WTC11 (cell line): ENCODE measurements at regions not wholly inside any gene's neighbourhood (a gene's known extent, or its start where the extent isn't known, plus 50 kb on each side); places are given as distances from the start of the nearest gene placed in this dataset.

Experiments used
- ATAC-seq: fragments of 200-7000 bp; cut with Tn5 transposase; 2 replicates; pipeline ENCODE4 v1.10.0; 2021; ENCODE audit warnings: mild to moderate bottlenecking, moderate library complexity
- CTCF ChIA-PET: fragments of 300-600 bp; sonication (Branson Sonifier 250); formaldehyde crosslinking; loops from one replicate; lab custom pipeline; 2021; ENCODE audit warnings: antibody characterized with exemption; lab: Charles Lee
- POLR2A ChIA-PET: fragments of 350-600 bp; sonication (Branson Sonifier 250); formaldehyde crosslinking; loops from one replicate; lab custom pipeline; 2021; ENCODE audit warnings: antibody characterized with exemption; lab: Charles Lee
- DNase-seq: peaks from one replicate; pipeline ENCODE4 v3.0.0; 2021; ENCODE audit warnings: low spot score
- H3K27ac Mint-ChIP-seq: 2 replicates; pipeline ENCODE4 v1.8.0; 2021; ENCODE audit warnings: mixed read lengths
- H3K27me3 Mint-ChIP-seq: 2 replicates; pipeline ENCODE4 v1.8.0; 2021; ENCODE audit warnings: low read depth, mild to moderate bottlenecking, moderate library complexity, mixed read lengths
- H3K36me3 Mint-ChIP-seq: 2 replicates; pipeline ENCODE4 v1.8.0; 2021; ENCODE audit warnings: mixed read lengths
- H3K4me1 Mint-ChIP-seq: 2 replicates; pipeline ENCODE4 v1.8.0; 2022; ENCODE audit warnings: mixed read lengths
- H3K4me3 Mint-ChIP-seq: 2 replicates; pipeline ENCODE4 v1.8.0; 2021; ENCODE audit warnings: mild to moderate bottlenecking, moderate library complexity, mixed read lengths
- H3K9me3 Mint-ChIP-seq: 2 replicates; pipeline ENCODE4 v1.8.0; 2021; ENCODE audit warnings: mixed read lengths
- AFF4 ChIP-seq: sonication (generic); formaldehyde crosslinking; IDR thresholded peaks from 2 replicates; pipeline ENCODE4 v1.8.1; 2023; ENCODE audit warnings: mild to moderate bottlenecking, missing genetic modification reagents, borderline replicate concordance
- CDX4 ChIP-seq: fragments of 250-450 bp; sonication (Bioruptor Pico); IDR thresholded peaks from 2 replicates; pipeline ENCODE4 v1.9.0; 2021; ENCODE audit warnings: moderate library complexity, mild to moderate bottlenecking, inconsistent platforms, borderline replicate concordance
- EMX1 ChIP-seq: fragments of 250-450 bp; sonication (Bioruptor Pico); IDR thresholded peaks from 2 replicates; pipeline ENCODE4 v1.8.0; 2021; ENCODE audit warnings: mild to moderate bottlenecking
- ESRRA ChIP-seq: sonication (generic); formaldehyde crosslinking; IDR thresholded peaks from 2 replicates; pipeline ENCODE4 v1.8.1; 2022; ENCODE audit warnings: mild to moderate bottlenecking, missing genetic modification reagents, borderline replicate concordance
- ETV6 ChIP-seq: sonication (generic); formaldehyde crosslinking; IDR thresholded peaks from 2 replicates; pipeline ENCODE4 v1.8.1; 2022; ENCODE audit warnings: mild to moderate bottlenecking, missing genetic modification reagents
- FOXK1 ChIP-seq: sonication (generic); formaldehyde crosslinking; IDR thresholded peaks from 2 replicates; pipeline ENCODE4 v1.8.0; 2022; ENCODE audit warnings: mild to moderate bottlenecking, moderate library complexity, missing genetic modification reagents
- FOXP1 ChIP-seq: sonication (generic); formaldehyde crosslinking; IDR thresholded peaks from 2 replicates; pipeline ENCODE4 v1.8.0; 2022; ENCODE audit warnings: missing genetic modification reagents, mild to moderate bottlenecking, moderate library complexity, borderline replicate concordance
- HMGA2 ChIP-seq: fragments of 250-450 bp; sonication (Bioruptor Pico); IDR thresholded peaks from 2 replicates; pipeline ENCODE4 v1.4.0; 2021; ENCODE audit warnings: mild to moderate bottlenecking, moderate library complexity
- MLX ChIP-seq: sonication (generic); formaldehyde crosslinking; IDR thresholded peaks from 2 replicates; pipeline ENCODE4 v1.8.1; 2023; ENCODE audit warnings: mild to moderate bottlenecking, missing genetic modification reagents, moderate library complexity
- NR1H2 ChIP-seq: sonication (generic); formaldehyde crosslinking; IDR thresholded peaks from 2 replicates; pipeline ENCODE4 v1.9.0; 2021; ENCODE audit warnings: mild to moderate bottlenecking, moderate library complexity, missing genetic modification reagents
- NR3C1 ChIP-seq: sonication (generic); formaldehyde crosslinking; conservative IDR thresholded peaks from 2 replicates; pipeline ENCODE4 v1.8.1; 2023; ENCODE audit warnings: low read depth, mild to moderate bottlenecking, missing genetic modification reagents
- PRDM15 ChIP-seq: sonication (generic); formaldehyde crosslinking; IDR thresholded peaks from 2 replicates; pipeline ENCODE4 v1.8.0; 2022; ENCODE audit warnings: missing genetic modification reagents
- RELA ChIP-seq: sonication (generic); formaldehyde crosslinking; IDR thresholded peaks from 2 replicates; pipeline ENCODE4 v1.8.1; 2022; ENCODE audit warnings: missing genetic modification reagents, mild to moderate bottlenecking, borderline replicate concordance
- SMAD4 ChIP-seq: sonication (generic); formaldehyde crosslinking; IDR thresholded peaks from 2 replicates; pipeline ENCODE4 v1.8.0; 2022; ENCODE audit warnings: mild to moderate bottlenecking, missing genetic modification reagents
- SP1 ChIP-seq: sonication (generic); formaldehyde crosslinking; conservative IDR thresholded peaks from 2 replicates; pipeline ENCODE4 v1.8.1; 2022; ENCODE audit warnings: missing genetic modification reagents
- TCF7 ChIP-seq: sonication (generic); formaldehyde crosslinking; IDR thresholded peaks from 2 replicates; pipeline ENCODE4 v1.8.0; 2022; ENCODE audit warnings: mild to moderate bottlenecking, low read depth, missing genetic modification reagents, moderate library complexity
- ZNF232 ChIP-seq: sonication (generic); formaldehyde crosslinking; IDR thresholded peaks from 2 replicates; pipeline ENCODE4 v1.8.0; 2022; ENCODE audit warnings: mild to moderate bottlenecking, missing genetic modification reagents
- ZNF423 ChIP-seq: fragments of 250-450 bp; sonication (Bioruptor Pico); IDR thresholded peaks from 2 replicates; pipeline ENCODE4 v2.1.2; 2022; ENCODE audit warnings: mild to moderate bottlenecking, moderate library complexity
- ZNF532 ChIP-seq: fragments of 250-450 bp; sonication (Bioruptor Pico); IDR thresholded peaks from 2 replicates; pipeline ENCODE4 v1.9.0; 2021; ENCODE audit warnings: mild to moderate bottlenecking, borderline replicate concordance
- TF ChIP-seq, protein P1 (sequence below): sonication (generic); formaldehyde crosslinking; IDR thresholded peaks from 2 replicates; pipeline ENCODE4 v1.8.0; 2022; ENCODE audit warnings: mild to moderate bottlenecking, missing genetic modification reagents

DNA sequence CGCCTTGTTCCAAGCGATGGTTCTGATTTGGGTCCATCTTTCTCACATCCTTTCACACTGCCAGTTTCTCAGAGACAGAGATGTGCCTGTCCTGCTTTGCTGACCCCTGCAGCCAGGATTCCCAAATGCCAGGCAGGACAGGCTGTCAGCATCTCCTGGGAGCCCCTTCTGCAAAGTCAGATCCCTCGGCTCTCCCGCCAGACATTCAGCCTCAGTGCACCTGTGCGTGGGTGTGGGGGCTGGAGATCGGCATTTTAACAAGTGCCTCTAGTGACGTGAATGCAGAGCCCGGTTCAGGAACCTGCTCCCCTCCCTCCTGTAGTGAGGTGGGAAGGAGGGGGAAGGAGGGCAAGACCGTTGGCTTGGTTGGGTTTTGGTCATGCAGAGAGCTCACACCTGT, 108.9 kb upstream of the FGF3 start:
- DNase-seq (peak; percentile 11), ATAC-seq (no peak; the same call in 1 of the 2 replicates)
- ChIA-PET CTCF (interaction anchor here (0.8 to 4.8 kb wide), 7 partner anchors 9 to 249 kb away, joined by 3 to 36 read pairs (median 5); no protein-coding TSS in a partner anchor), POLR2A (no interaction called here)
- no peaks in the 10 kb centered on the region for H3K36me3 Mint-ChIP-seq
- no peaks in the 10 kb centered on the region for H3K9me3 Mint-ChIP-seq
- no peak overlapping the region for H3K4me3 Mint-ChIP-seq
- no peak for TF ChIP-seq MLX
- no peak for TF ChIP-seq SMAD4
- TF ChIP-seq AFF4 (CRISPR knock-in tag) = no peak
- TF ChIP-seq TCF7 (CRISPR knock-in tag) = no peak
- TF ChIP-seq FOXK1 (CRISPR knock-in tag) = no peak
- TF ChIP-seq NR1H2 (CRISPR knock-in tag) = no peak
- TF ChIP-seq ESRRA (CRISPR knock-in tag) = no peak
- TF ChIP-seq ZNF532 (CRISPR knock-in tag) = no peak
- TF ChIP-seq SP1 = no peak
- no peak for TF ChIP-seq RELA
- TF ChIP-seq EMX1 (CRISPR knock-in tag) = no peak
- no peak for TF ChIP-seq PRDM15 (CRISPR knock-in tag)
- TF ChIP-seq ZNF423 = no peak
- no peak for TF ChIP-seq HMGA2
- TF ChIP-seq CDX4 (CRISPR knock-in tag) = no peak
- TF ChIP-seq ZNF232 = no peak
- TF ChIP-seq ETV6 = no peak
- no peak for TF ChIP-seq NR3C1 (CRISPR knock-in tag)
- no peak for TF ChIP-seq FOXP1 (CRISPR knock-in tag)
- TF ChIP-seq, protein P1, sequence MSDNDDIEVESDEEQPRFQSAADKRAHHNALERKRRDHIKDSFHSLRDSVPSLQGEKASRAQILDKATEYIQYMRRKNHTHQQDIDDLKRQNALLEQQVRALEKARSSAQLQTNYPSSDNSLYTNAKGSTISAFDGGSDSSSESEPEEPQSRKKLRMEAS (CRISPR knock-in tag) = no peak
- H3K4me1 Mint-ChIP-seq = peaks cover 13% of the 10 kb centered on the region
- no peak overlapping the region for H3K27ac Mint-ChIP-seq
- peaks cover 13% of the 10 kb centered on the region for H3K27me3 Mint-ChIP-seq
